H1 (cell line): ENCODE measurements at regions not wholly inside any gene's neighbourhood (a gene's known extent, or its start where the extent isn't known, plus 50 kb on each side); places are given as distances from the start of the nearest gene placed in this dataset.

Experiments used
- CTCF ChIA-PET: fragments of 300-600 bp; sonication (Branson Sonifier 250); formaldehyde crosslinking; loops from one replicate; lab custom pipeline; 2021; ENCODE audit not compliant: partially characterized antibody; lab: Charles Lee
- POLR2A ChIA-PET: fragments of 300-600 bp; sonication (Branson Sonifier 250); formaldehyde crosslinking; loops from one replicate; lab custom pipeline; 2021; ENCODE audit warnings: inconsistent platforms; ENCODE audit not compliant: partially characterized antibody; lab: Charles Lee
- DNase-seq, 2 experiments: peaks; one replicate each; pipeline versions ENCODE4 v3.0.0 to v3.0.0-alpha.2; 2010 to 2022; ENCODE audit warnings: low spot score in 2 of 2, low read depth in 1 of 2, mixed read lengths in 1 of 2
- FAIRE-seq: peaks from 2 replicates; lab custom pipeline; 2011; peaks lifted over from hg19 to GRCh38; lab: Jason Lieb, UNC
- H2AFZ ChIP-seq: 2 replicates; pipeline ENCODE4 v1.8.1; 2012; ENCODE audit warnings: low read length, inconsistent platforms
- H2AK5ac ChIP-seq: 2 replicates; pipeline ENCODE4 v1.6.1; 2013; ENCODE audit warnings: low read depth, low read length
- H2BK120ac ChIP-seq: replicated peaks from 2 replicates; pipeline ENCODE3; 2013; ENCODE audit warnings: low read depth, low read length, inconsistent platforms
- H2BK12ac ChIP-seq: 2 replicates; pipeline ENCODE4 v1.6.1; 2013; ENCODE audit warnings: low read depth, low read length
- H2BK15ac ChIP-seq: 2 replicates; pipeline ENCODE4 v1.6.1; 2013; ENCODE audit warnings: low read length
- H2BK20ac ChIP-seq: 2 replicates; pipeline ENCODE4 v1.6.1; 2013; ENCODE audit warnings: low read length
- H2BK5ac ChIP-seq: 2 replicates; pipeline ENCODE4 v1.6.1; 2013; ENCODE audit warnings: low read depth, low read length
- H3K14ac ChIP-seq: 2 replicates; pipeline ENCODE4 v1.6.1; 2013; ENCODE audit warnings: inconsistent platforms; ENCODE audit not compliant: insufficient read length
- H3K18ac ChIP-seq: 2 replicates; pipeline ENCODE4 v1.6.1; 2013; ENCODE audit warnings: low read length; ENCODE audit errors: extremely low read depth
- H3K23ac ChIP-seq: 2 replicates; pipeline ENCODE4 v1.6.1; 2013; ENCODE audit warnings: inconsistent platforms; ENCODE audit not compliant: insufficient read length
- H3K23me2 ChIP-seq: 2 replicates; pipeline ENCODE4 v1.6.1; 2013; ENCODE audit warnings: low read depth, low read length
- H3K27ac ChIP-seq: 2 replicates; pipeline ENCODE4 v1.6.1; 2011; ENCODE audit warnings: low read depth, low read length, inconsistent platforms
- H3K27me3 ChIP-seq, 4 experiments: replicated peaks in 1 of 4; 1 replicate in 1 of 4; 2 replicates in 3 of 4; pipeline versions ENCODE4 v1.6.1 to v1.8.1; 2011 to 2013; ENCODE audit warnings: low read length in 3 of 4, mild to moderate bottlenecking in 3 of 4, inconsistent platforms in 2 of 4, mixed read lengths in 2 of 4, moderate library complexity in 1 of 4; ENCODE audit not compliant: control insufficient read depth in 3 of 4, insufficient read depth in 3 of 4; ENCODE audit errors: extremely low read depth in 1 of 4
- H3K36me3 ChIP-seq, 4 experiments: 2 replicates each; pipeline versions ENCODE4 v1.6.1 to v1.8.1; 2011 to 2013; ENCODE audit warnings: mild to moderate bottlenecking in 4 of 4, low read length in 3 of 4, moderate library complexity in 2 of 4, control low read depth in 1 of 4, inconsistent platforms in 1 of 4; ENCODE audit not compliant: insufficient read depth in 4 of 4, control insufficient read depth in 2 of 4
- H3K4ac ChIP-seq: replicated peaks from 2 replicates; pipeline ENCODE3; 2013; ENCODE audit warnings: low read length, low read depth, mixed read lengths, inconsistent platforms; ENCODE audit not compliant: insufficient read length
- H3K4me1 ChIP-seq, 4 experiments: replicated peaks in 1 of 4; 1 replicate in 1 of 4; 2 replicates in 3 of 4; pipeline versions ENCODE4 v1.6.1 to v1.8.1; 2011 to 2013; ENCODE audit warnings: low read length in 3 of 4, inconsistent platforms in 2 of 4, mixed read lengths in 1 of 4; ENCODE audit not compliant: insufficient read depth in 4 of 4, control insufficient read depth in 3 of 4
- H3K4me2 ChIP-seq, 2 experiments: 2 replicates each; pipeline versions ENCODE4 v1.6.1 to v1.8.1; 2011 to 2013; ENCODE audit warnings: low read depth in 2 of 2, low read length in 2 of 2, control low read depth in 1 of 2, inconsistent platforms in 1 of 2, mild to moderate bottlenecking in 1 of 2; ENCODE audit not compliant: insufficient read depth in 1 of 2
- H3K4me3 ChIP-seq, 4 experiments: fragments of 200-600, 300-600 bp in 1 of 4; sonication (generic), shearing (Covaris generic), sonication (Bioruptor Twin) in 1 of 4; 2 replicates each; pipeline versions ENCODE4 v1.5.1 to v1.8.1; 2011 to 2016; ENCODE audit warnings: low read length in 4 of 4, low read depth in 3 of 4, control low read depth in 2 of 4, inconsistent platforms in 2 of 4, mild to moderate bottlenecking in 2 of 4, mixed read lengths in 1 of 4, moderate library complexity in 1 of 4; ENCODE audit not compliant: insufficient read depth in 2 of 4; ENCODE audit errors: extremely low read depth in 1 of 4
- H3K56ac ChIP-seq: replicated peaks from 2 replicates; pipeline ENCODE3; 2013; ENCODE audit warnings: low read depth, mild to moderate bottlenecking, mixed read lengths, low read length, inconsistent platforms; ENCODE audit not compliant: insufficient read length
- H3K79me1 ChIP-seq: 2 replicates; pipeline ENCODE4 v1.6.1; 2013; ENCODE audit warnings: low read depth, low read length, control low read depth
- H3K79me2 ChIP-seq, 2 experiments: 2 replicates each; pipeline versions ENCODE4 v1.6.1 to v1.8.1; 2012 to 2013; ENCODE audit warnings: low read length in 2 of 2, mild to moderate bottlenecking in 2 of 2, inconsistent platforms in 1 of 2; ENCODE audit not compliant: insufficient read depth in 2 of 2, control insufficient read depth in 1 of 2
- H3K9ac ChIP-seq, 4 experiments: replicated peaks in 1 of 4; 1 replicate in 1 of 4; 2 replicates in 3 of 4; pipeline versions ENCODE4 v1.6.1 to v1.8.1; 2011 to 2013; ENCODE audit warnings: low read depth in 3 of 4, low read length in 3 of 4, control low read depth in 2 of 4, mild to moderate bottlenecking in 2 of 4, moderate library complexity in 2 of 4, inconsistent platforms in 1 of 4; ENCODE audit errors: extremely low read depth in 1 of 4
- H3K9me3 ChIP-seq, 2 experiments: 2 replicates each; pipeline versions ENCODE4 v1.6.1 to v1.8.1; 2012 to 2013; ENCODE audit warnings: mild to moderate bottlenecking in 2 of 2, moderate library complexity in 2 of 2, control low read depth in 1 of 2, inconsistent platforms in 1 of 2, low read depth in 1 of 2, low read length in 1 of 2, mixed read lengths in 1 of 2; ENCODE audit not compliant: insufficient read depth in 2 of 2
- H4K20me1 ChIP-seq, 2 experiments: replicated peaks in 1 of 2; 2 replicates each; pipeline versions ENCODE3 to v1.8.1; 2011 to 2013; ENCODE audit warnings: inconsistent platforms in 2 of 2, low read length in 2 of 2, mild to moderate bottlenecking in 1 of 2; ENCODE audit not compliant: insufficient read depth in 2 of 2, control insufficient read depth in 1 of 2
- H4K5ac ChIP-seq: 2 replicates; pipeline ENCODE4 v1.6.1; 2013; ENCODE audit warnings: low read length, low read depth, mixed read lengths, inconsistent platforms; ENCODE audit not compliant: insufficient read length
- H4K8ac ChIP-seq: 2 replicates; pipeline ENCODE4 v1.8.0; 2013; ENCODE audit warnings: mild to moderate bottlenecking, moderate library complexity, low read length, inconsistent platforms; ENCODE audit not compliant: insufficient read depth; ENCODE audit errors: extremely low read depth
- H4K91ac ChIP-seq: replicated peaks from 2 replicates; pipeline ENCODE3; 2013; ENCODE audit warnings: low read length, mixed read lengths, inconsistent platforms; ENCODE audit not compliant: insufficient read length
- BCL11A ChIP-seq, 2 experiments: IDR thresholded peaks; one replicate each; pipeline ENCODE4 v1.6.1; 2011; ENCODE audit warnings: low read depth in 2 of 2, low read length in 2 of 2, mild to moderate bottlenecking in 2 of 2
- CBX5 ChIP-seq: fragments of 300-800, 300-1000 bp; sonication (generic); IDR thresholded peaks from 2 replicates; pipeline ENCODE4 v1.7.1; 2016; ENCODE audit warnings: antibody characterized with exemption, low read length, low read depth
- CHD1 ChIP-seq: IDR thresholded peaks from 2 replicates; pipeline ENCODE4 v1.6.1; 2012; ENCODE audit warnings: low read depth, low read length, improper control_type of control experiment
- CHD2 ChIP-seq: IDR thresholded peaks from 2 replicates; pipeline ENCODE4 v1.6.1; 2012; ENCODE audit warnings: low read length, improper control_type of control experiment
- EP300 ChIP-seq, 2 experiments: IDR thresholded peaks; 1 replicate in 1 of 2; 2 replicates in 1 of 2; pipeline ENCODE4 v1.6.1; 2011 to 2012; ENCODE audit warnings: low read depth in 2 of 2, low read length in 2 of 2, mild to moderate bottlenecking in 2 of 2, borderline replicate concordance in 1 of 2, inconsistent platforms in 1 of 2, moderate library complexity in 1 of 2
- GABPA ChIP-seq: IDR thresholded peaks from 2 replicates; pipeline ENCODE4 v1.6.1; 2011; ENCODE audit warnings: mild to moderate bottlenecking, low read length, moderate library complexity, borderline replicate concordance; ENCODE audit not compliant: insufficient read depth
- GTF2F1 ChIP-seq: IDR thresholded peaks from 2 replicates; pipeline ENCODE4 v1.6.1; 2012; ENCODE audit warnings: low read depth, low read length, improper control_type of control experiment, borderline replicate concordance
- KDM4A ChIP-seq: IDR thresholded peaks from one replicate; pipeline ENCODE4 v1.7.1; 2012; ENCODE audit warnings: low read depth, mild to moderate bottlenecking, moderate library complexity, low read length, inconsistent platforms; ENCODE audit not compliant: severe bottlenecking
- KDM5A ChIP-seq: fragments of 200-600 bp; IDR thresholded peaks from 2 replicates; pipeline ENCODE4 v1.7.1; 2012; ENCODE audit warnings: mild to moderate bottlenecking, low read length, inconsistent platforms, mixed read lengths
- PHF8 ChIP-seq: fragments of 200-600 bp; sonication (generic); conservative IDR thresholded peaks from 2 replicates; pipeline ENCODE4 v1.7.1; 2012; ENCODE audit warnings: low read depth, mild to moderate bottlenecking, inconsistent platforms, low read length, moderate library complexity
- POU5F1 ChIP-seq: IDR thresholded peaks from 2 replicates; pipeline ENCODE4 v1.6.1; 2011; ENCODE audit warnings: low read depth, mild to moderate bottlenecking, low read length, moderate library complexity
- SP2 ChIP-seq: IDR thresholded peaks from 2 replicates; pipeline ENCODE4 v1.6.1; 2012; ENCODE audit warnings: mild to moderate bottlenecking, low read length, inconsistent platforms
- TCF12 ChIP-seq: IDR thresholded peaks from 2 replicates; pipeline ENCODE4 v1.6.1; 2011; ENCODE audit warnings: low read depth, mild to moderate bottlenecking, low read length
- USF2 ChIP-seq: IDR thresholded peaks from 2 replicates; pipeline ENCODE4 v1.6.1; 2011; ENCODE audit warnings: low read length, improper control_type of control experiment
- WGBS, 2 experiments: shearing (Covaris generic) in 1 of 2; methylation state at CpG; one replicate each; pipeline versions ENCODE4 v1.1.6 to v1.1.7; 2013 to 2015; ENCODE audit warnings: low lambda C conversion rate in 2 of 2, mixed read lengths in 2 of 2, inconsistent platforms in 1 of 2, low coverage in 1 of 2, missing lambda C conversion rate in 1 of 2; ENCODE audit not compliant: insufficient replicate concordance in 2 of 2, insufficient coverage in 1 of 2, insufficient read length in 1 of 2; ENCODE audit errors: extremely low coverage in 1 of 2, missing lambda C conversion rate in 1 of 2; 5-methylcytosine and 5-hydroxymethylcytosine counted together

GRCh38 chr1:4331767-4332163 is 322.6 kb upstream of the AJAP1 start:
- H3K56ac ChIP-seq = no peak overlapping the region
- H4K8ac ChIP-seq = no peak overlapping the region
- peak overlapping the region; percentile 19; the same call in 1 of the 2 replicates for H3K18ac ChIP-seq
- FAIRE-seq (no peak), DNase-seq (no peak)
- no peak overlapping the region for H4K5ac ChIP-seq
- no peaks in the 10 kb centered on the region for H3K27me3 ChIP-seq
- CTCF ChIA-PET = interaction anchor here (0.7 kb wide), 1 partner anchor 616 kb away, joined by 3 read pairs; no protein-coding TSS in a partner anchor
- H3K4me1 ChIP-seq = no peaks in the 10 kb centered on the region; a peak in 1 of 7 replicates
- H3K14ac ChIP-seq = no peak overlapping the region
- H3K9ac ChIP-seq = no peak overlapping the region
- H2BK5ac ChIP-seq = peak overlapping the region; percentile 82
- H3K27ac ChIP-seq = no peak overlapping the region
- no peaks in the 10 kb centered on the region for H3K79me2 ChIP-seq
- H3K23ac ChIP-seq = no peak overlapping the region
- H3K79me1 ChIP-seq = no peaks in the 10 kb centered on the region
- no peaks in the 10 kb centered on the region for H3K36me3 ChIP-seq
- peak overlapping the region; percentile 43; the same call in 1 of the 2 replicates for H2AK5ac ChIP-seq
- H3K4ac ChIP-seq = no peak overlapping the region
- WGBS, 2 experiments = 88% methylated on average over 20 of the region's 20 CpGs; no CpG with 5 or more reads in 1 of the 2 experiments
- H2BK15ac ChIP-seq = peak overlapping the region; percentile 13; the same call in 1 of the 2 replicates
- H4K91ac ChIP-seq = peak overlapping the region; percentile 34
- H2BK20ac ChIP-seq = no peak overlapping the region
- H2BK12ac ChIP-seq = peak overlapping the region; percentile 51; the same call in 1 of the 2 replicates
- no peak overlapping the region for H3K4me3 ChIP-seq
- peaks cover 25 to 65% of the 10 kb centered on the region in 2 experiments; a peak in 3 of 4 replicates for H3K9me3 ChIP-seq
- peaks cover 5% of the 10 kb centered on the region; the same call in 1 of the 2 replicates for H3K23me2 ChIP-seq
- no peak overlapping the region for H2BK120ac ChIP-seq
- POLR2A ChIA-PET = no interaction called here
- H4K20me1 ChIP-seq = no peaks in the 10 kb centered on the region
- H3K4me2 ChIP-seq = no peak overlapping the region
- H2AFZ ChIP-seq = no peak overlapping the region
- TF ChIP-seq TCF12 (no peak), EP300 (IDR thresholded peaks at IDR 0.05; ENCODE audit: borderline replicate concordance in 1 of 2, low read depth in 2 of 2, low read length in 2 of 2) (no peak), GABPA (no peak), POU5F1 (no peak), KDM5A (no peak), CHD1 (no peak), USF2 (no peak), BCL11A (IDR thresholded peaks at IDR 0.05; ENCODE audit: low read depth in 2 of 2, low read length in 2 of 2) (no peak), KDM4A (no peak), CBX5 (no peak), CHD2 (no peak), PHF8 (no peak), SP2 (no peak), GTF2F1 (no peak)
